Neural crest cell (in vitro differentiated cells): ENCODE measurements at regions not wholly inside any gene's neighbourhood (a gene's known extent, or its start where the extent isn't known, plus 50 kb on each side); places are given as distances from the start of the nearest gene placed in this dataset.

Experiments
- DNase-seq: peaks from one replicate; pipeline ENCODE4 v3.0.0; 2021; ENCODE audit warnings: low read depth, mixed read lengths, low spot score
- H3K27ac Mint-ChIP-seq: one replicate; pipeline ENCODE4 v1.8.0; 2021; ENCODE audit warnings: mild to moderate bottlenecking, mixed read lengths; ENCODE audit not compliant: unreplicated experiment
- H3K27me3 Mint-ChIP-seq: 2 replicates; pipeline ENCODE4 v1.8.0; 2021; ENCODE audit warnings: low read depth, mild to moderate bottlenecking, mixed read lengths
- H3K36me3 Mint-ChIP-seq: 2 replicates; pipeline ENCODE4 v1.8.0; 2021; ENCODE audit warnings: low read depth, mild to moderate bottlenecking, mixed read lengths
- H3K4me1 Mint-ChIP-seq: 2 replicates; pipeline ENCODE4 v1.8.0; 2021; ENCODE audit warnings: mixed read lengths
- H3K4me3 Mint-ChIP-seq: one replicate; pipeline ENCODE4 v1.8.0; 2021; ENCODE audit warnings: mild to moderate bottlenecking, mixed read lengths
- H3K9me3 Mint-ChIP-seq: 2 replicates; pipeline ENCODE4 v1.8.0; 2021; ENCODE audit warnings: mixed read lengths
- TF ChIP-seq, protein P1 (sequence below): fragments of 200-600 bp; sonication (generic); conservative IDR thresholded peaks from 2 replicates; pipeline ENCODE4 v1.5.0; 2021; ENCODE audit warnings: antibody characterized with exemption, mild to moderate bottlenecking

DNA sequence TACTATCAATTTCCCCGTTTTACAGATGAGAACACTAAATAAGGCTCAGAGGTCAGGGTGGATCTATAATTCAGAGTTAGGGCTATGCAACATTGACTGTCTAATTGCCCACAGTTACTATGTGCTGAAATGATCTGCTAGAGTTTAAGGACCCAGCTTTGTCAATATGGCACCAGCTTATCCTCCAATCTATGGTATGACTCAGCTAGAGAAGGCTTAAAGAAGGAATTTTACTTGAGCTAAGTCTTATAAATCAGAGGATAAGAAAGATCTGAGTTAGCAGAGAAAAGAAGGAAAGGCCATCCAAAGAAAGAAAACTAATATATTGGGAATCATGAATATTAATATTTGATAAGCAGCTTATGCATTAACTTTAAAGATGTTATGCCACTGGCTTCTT lies 78.1 kb downstream of the ASB9 start:
- no peaks in the 10 kb centered on the region for H3K4me1 Mint-ChIP-seq
- H3K27ac Mint-ChIP-seq, result no peak overlapping the region
- H3K27me3 Mint-ChIP-seq, result no peaks in the 10 kb centered on the region
- H3K9me3 Mint-ChIP-seq, result peaks cover 2% of the 10 kb centered on the region
- no peak for DNase-seq
- no peak overlapping the region for H3K4me3 Mint-ChIP-seq
- TF ChIP-seq, protein P1, sequence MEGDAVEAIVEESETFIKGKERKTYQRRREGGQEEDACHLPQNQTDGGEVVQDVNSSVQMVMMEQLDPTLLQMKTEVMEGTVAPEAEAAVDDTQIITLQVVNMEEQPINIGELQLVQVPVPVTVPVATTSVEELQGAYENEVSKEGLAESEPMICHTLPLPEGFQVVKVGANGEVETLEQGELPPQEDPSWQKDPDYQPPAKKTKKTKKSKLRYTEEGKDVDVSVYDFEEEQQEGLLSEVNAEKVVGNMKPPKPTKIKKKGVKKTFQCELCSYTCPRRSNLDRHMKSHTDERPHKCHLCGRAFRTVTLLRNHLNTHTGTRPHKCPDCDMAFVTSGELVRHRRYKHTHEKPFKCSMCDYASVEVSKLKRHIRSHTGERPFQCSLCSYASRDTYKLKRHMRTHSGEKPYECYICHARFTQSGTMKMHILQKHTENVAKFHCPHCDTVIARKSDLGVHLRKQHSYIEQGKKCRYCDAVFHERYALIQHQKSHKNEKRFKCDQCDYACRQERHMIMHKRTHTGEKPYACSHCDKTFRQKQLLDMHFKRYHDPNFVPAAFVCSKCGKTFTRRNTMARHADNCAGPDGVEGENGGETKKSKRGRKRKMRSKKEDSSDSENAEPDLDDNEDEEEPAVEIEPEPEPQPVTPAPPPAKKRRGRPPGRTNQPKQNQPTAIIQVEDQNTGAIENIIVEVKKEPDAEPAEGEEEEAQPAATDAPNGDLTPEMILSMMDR, result no peak
- no peaks in the 10 kb centered on the region for H3K36me3 Mint-ChIP-seq

DNA sequence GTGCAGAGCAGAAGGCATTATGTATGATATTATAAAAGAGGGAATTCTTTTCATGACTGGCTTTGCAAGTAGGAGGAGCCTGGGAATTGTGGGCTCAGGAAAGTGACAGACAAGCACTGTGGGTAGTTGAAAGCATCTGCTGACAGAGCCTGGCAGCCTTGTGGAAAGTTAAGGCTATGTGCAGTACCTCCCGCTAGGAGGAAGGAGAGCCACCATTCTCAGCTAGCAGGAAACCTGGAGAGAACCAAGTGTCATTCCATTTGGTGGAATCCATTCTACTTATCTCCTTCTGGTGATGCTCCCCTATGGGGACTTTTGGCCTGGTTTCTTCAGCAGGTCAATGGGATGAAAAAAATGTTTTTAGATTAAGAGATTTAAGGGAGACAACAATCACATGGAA lies 81.8 kb downstream of the ASB9 start:
- Mint-ChIP-seq H3K36me3 (no peaks in the 10 kb centered on the region), H3K27me3 (no peaks in the 10 kb centered on the region)

DNA sequence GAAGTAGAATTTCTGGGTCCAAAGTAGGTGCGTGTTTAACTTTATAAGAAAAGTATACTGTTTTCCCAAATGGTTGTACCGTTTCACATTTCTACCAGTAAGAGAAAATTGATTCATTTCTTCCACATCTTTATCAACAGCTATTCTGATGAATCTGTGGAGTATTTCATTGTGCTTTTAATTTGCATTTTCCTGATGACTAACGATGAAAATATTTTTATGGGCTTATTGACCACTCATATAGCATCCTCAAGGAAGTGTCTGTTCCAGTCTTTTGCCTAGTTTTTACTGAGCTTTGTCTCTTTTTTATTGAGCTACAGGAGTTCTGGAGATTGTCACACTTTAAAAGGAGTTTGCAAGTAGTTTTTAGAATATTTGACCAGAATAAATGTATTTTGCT lies 92.6 kb downstream of the ASB9 start:
- DNase-seq, result no peak
- H3K9me3 Mint-ChIP-seq, result peaks cover 12% of the 10 kb centered on the region
- no peak overlapping the region for H3K4me3 Mint-ChIP-seq
- H3K27me3 Mint-ChIP-seq, result no peaks in the 10 kb centered on the region
- no peak overlapping the region for H3K27ac Mint-ChIP-seq
- H3K36me3 Mint-ChIP-seq, result no peaks in the 10 kb centered on the region
- no peaks in the 10 kb centered on the region for H3K4me1 Mint-ChIP-seq
- TF ChIP-seq, protein P1, result no peak

More for the DNA sequence above, 81.8 kb downstream of the ASB9 start:
- TF ChIP-seq, protein P1, result no peak
- no peak for DNase-seq
- Mint-ChIP-seq H3K4me3 (no peak overlapping the region), H3K27ac (no peak overlapping the region), H3K9me3 (peaks cover 15% of the 10 kb centered on the region), H3K4me1 (no peaks in the 10 kb centered on the region)

DNA sequence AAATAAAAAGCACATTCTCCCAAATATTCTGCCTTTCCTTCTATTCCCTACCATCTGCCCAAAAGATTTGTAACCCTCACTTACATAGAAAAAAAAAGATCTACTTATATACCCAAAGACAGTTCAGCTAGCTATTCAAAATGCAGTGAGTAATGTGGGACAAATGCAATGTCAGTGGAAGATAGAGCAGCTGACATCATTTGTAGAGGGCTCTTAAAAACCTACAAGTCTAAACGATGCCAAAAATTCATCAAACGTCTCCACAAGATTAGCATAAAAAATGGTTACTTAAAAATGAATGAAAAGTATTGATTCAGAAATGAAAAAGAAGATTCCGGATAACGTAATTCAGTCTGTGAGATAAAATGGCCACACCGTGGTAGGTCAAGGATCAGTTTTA lies 96.5 kb downstream of the ASB9 start:
- Mint-ChIP-seq H3K9me3 (peaks cover 19% of the 10 kb centered on the region), H3K36me3 (no peaks in the 10 kb centered on the region), H3K27me3 (no peaks in the 10 kb centered on the region), H3K4me1 (peaks cover 7% of the 10 kb centered on the region), H3K27ac (no peak overlapping the region), H3K4me3 (no peak overlapping the region)
- TF ChIP-seq, protein P1, result no peak
- no peak for DNase-seq

DNA sequence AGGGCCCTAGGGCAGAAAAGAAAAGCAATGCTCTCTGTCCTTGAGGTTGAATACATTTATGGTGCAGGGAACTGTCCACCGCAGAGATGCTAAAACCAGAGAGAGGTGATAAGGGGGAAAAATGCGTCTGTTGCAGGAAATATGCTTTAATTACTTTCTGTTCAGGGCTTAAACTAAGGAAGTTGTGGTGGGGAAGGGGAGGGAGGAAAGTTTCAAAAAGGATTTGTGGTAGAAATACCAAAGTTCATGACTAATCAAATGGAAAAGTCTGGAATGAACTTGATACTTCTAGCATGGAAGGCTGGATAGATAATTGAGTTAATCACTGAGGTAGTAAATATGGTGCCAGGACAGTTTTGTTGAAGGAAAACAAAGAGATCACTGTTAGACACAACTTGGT lies 99.0 kb downstream of the ASB9 start:
- no peak overlapping the region for H3K27ac Mint-ChIP-seq
- no peak overlapping the region for H3K4me3 Mint-ChIP-seq
- H3K9me3 Mint-ChIP-seq, result peaks cover 25% of the 10 kb centered on the region
- peaks cover 7% of the 10 kb centered on the region for H3K4me1 Mint-ChIP-seq
- TF ChIP-seq, protein P1, result no peak
- H3K27me3 Mint-ChIP-seq, result no peaks in the 10 kb centered on the region
- no peak for DNase-seq
- H3K36me3 Mint-ChIP-seq, result peaks cover 2% of the 10 kb centered on the region

DNA sequence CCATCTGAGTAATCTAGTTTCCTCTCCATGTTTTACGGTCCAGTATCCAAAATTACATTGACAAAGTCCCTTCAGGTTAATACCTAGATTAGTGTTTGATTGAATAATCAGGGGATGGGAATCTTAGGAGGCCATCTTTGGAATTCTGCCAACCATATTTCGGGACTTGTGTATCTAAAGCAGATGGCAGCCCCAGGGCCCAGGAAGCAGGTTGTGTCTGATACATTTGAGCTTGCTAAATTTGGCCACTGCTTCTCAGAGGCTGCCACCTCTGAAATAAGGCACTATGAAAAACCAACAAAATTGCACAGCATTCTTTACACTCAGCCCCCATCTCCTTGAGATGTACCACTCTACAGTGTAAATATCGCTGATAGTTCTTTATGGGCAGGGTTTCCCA lies 102.1 kb downstream of the ASB9 start:
- Mint-ChIP-seq H3K27me3 (no peaks in the 10 kb centered on the region), H3K4me3 (no peak overlapping the region)
- TF ChIP-seq, protein P1, result no peak

More for the DNA sequence above, 102.1 kb downstream of the ASB9 start:
- no peak overlapping the region for H3K27ac Mint-ChIP-seq
- peaks cover 11% of the 10 kb centered on the region for H3K4me1 Mint-ChIP-seq
- H3K9me3 Mint-ChIP-seq, result peaks cover 19% of the 10 kb centered on the region
- H3K36me3 Mint-ChIP-seq, result peaks cover 2% of the 10 kb centered on the region
- no peak for DNase-seq
